GM23248 (cell line): ENCODE measurements at regions not wholly inside any gene's neighbourhood (a gene's known extent, or its start where the extent isn't known, plus 50 kb on each side); places are given as distances from the start of the nearest gene placed in this dataset.

Experiments
- DNase-seq: peaks from one replicate; pipeline ENCODE4 v3.0.0-alpha.2; 2015
- H2AFZ ChIP-seq: fragments of 200-600 bp; sonication (generic); 2 replicates; pipeline ENCODE4 v1.6.1; 2016; ENCODE audit warnings: antibody characterized with exemption
- H3F3A ChIP-seq: fragments of 200-600 bp; sonication (generic); 2 replicates; pipeline ENCODE4 v1.6.1; 2016; ENCODE audit warnings: mild to moderate bottlenecking, antibody characterized with exemption, mixed run types; ENCODE audit not compliant: insufficient read depth
- H3K27ac ChIP-seq: fragments of 200-600 bp; sonication (generic); 2 replicates; pipeline ENCODE4 v1.5.1; 2016; ENCODE audit warnings: mild to moderate bottlenecking
- H3K27me3 ChIP-seq: fragments of 200-600 bp; sonication (generic); replicated peaks from 2 replicates; pipeline ENCODE4 v1.6.1; 2016; ENCODE audit warnings: mild to moderate bottlenecking; ENCODE audit not compliant: insufficient read depth
- H3K36me3 ChIP-seq: fragments of 200-600 bp; sonication (generic); 2 replicates; pipeline ENCODE4 v1.6.1; 2016; ENCODE audit warnings: low read depth, mild to moderate bottlenecking
- H3K4me1 ChIP-seq: fragments of 200-600 bp; sonication (generic); 2 replicates; pipeline ENCODE4 v1.6.1; 2016; ENCODE audit warnings: mild to moderate bottlenecking; ENCODE audit not compliant: insufficient read depth
- H3K4me2 ChIP-seq: fragments of 200-600 bp; sonication (generic); one replicate; pipeline ENCODE4 v1.6.1; 2016; ENCODE audit warnings: mild to moderate bottlenecking; ENCODE audit not compliant: unreplicated experiment
- H3K4me3 ChIP-seq: fragments of 200-600 bp; sonication (generic); 2 replicates; pipeline ENCODE4 v1.5.1; 2016; ENCODE audit warnings: mild to moderate bottlenecking
- H3K79me2 ChIP-seq: fragments of 200-600 bp; sonication (generic); 2 replicates; pipeline ENCODE4 v1.6.1; 2016; ENCODE audit warnings: mild to moderate bottlenecking; ENCODE audit not compliant: insufficient read depth
- H3K9ac ChIP-seq: fragments of 200-600 bp; sonication (generic); 2 replicates; pipeline ENCODE4 v1.6.1; 2016; ENCODE audit warnings: mild to moderate bottlenecking
- H3K9me2 ChIP-seq: fragments of 200-600 bp; sonication (generic); 2 replicates; pipeline ENCODE4 v1.6.1; 2016; ENCODE audit warnings: mixed run types, mild to moderate bottlenecking, moderate library complexity; ENCODE audit not compliant: insufficient read depth
- H3K9me3 ChIP-seq: fragments of 200-600 bp; sonication (generic); one replicate; pipeline ENCODE4 v1.6.1; 2017; ENCODE audit warnings: low read depth
- H4K20me1 ChIP-seq: fragments of 200-600 bp; sonication (generic); 2 replicates; pipeline ENCODE4 v1.6.0; 2016; ENCODE audit not compliant: insufficient read depth
- EZH2 ChIP-seq: fragments of 200-600 bp; sonication (generic); IDR thresholded peaks from 2 replicates; pipeline ENCODE4 v1.6.1; 2018; ENCODE audit warnings: antibody characterized with exemption, mild to moderate bottlenecking; ENCODE audit not compliant: insufficient read depth, poor library complexity, severe bottlenecking
- EZH2phosphoT487 ChIP-seq: fragments of 200-600 bp; sonication (generic); IDR thresholded peaks from 2 replicates; pipeline ENCODE4 v1.6.1; 2018; ENCODE audit warnings: antibody characterized with exemption, moderate library complexity, mild to moderate bottlenecking, low read depth; ENCODE audit not compliant: insufficient read depth
- WGBS, 2 experiments: methylation state at CpG; one replicate each; pipeline ENCODE4 v1.1.6; 2015 to 2017; ENCODE audit warnings: low lambda C conversion rate in 2 of 2, low coverage in 1 of 2; ENCODE audit errors: missing lambda C conversion rate in 2 of 2; 5-methylcytosine and 5-hydroxymethylcytosine counted together
- in situ Hi-C: fragments of 300-500 bp; cut with MboI; formaldehyde crosslinking; loops from 2 replicates; pipeline ENCODE4 v1.15.0; 2020

GRCh38 chr9:89797937-89798455, 193.2 kb downstream of the GADD45G start:
- Histone ChIP-seq H3K27me3 (peaks cover 5% of the 10 kb centered on the region; the same call in 1 of the 2 replicates), H3K4me1 (no peaks in the 10 kb centered on the region), H2AFZ (no peak overlapping the region), H3K9me3 (no peaks in the 10 kb centered on the region), H3K9me2 (no peaks in the 10 kb centered on the region), H3K36me3 (no peaks in the 10 kb centered on the region), H4K20me1 (no peaks in the 10 kb centered on the region), H3K9ac (no peak overlapping the region), H3F3A (no peaks in the 10 kb centered on the region), H3K79me2 (no peaks in the 10 kb centered on the region), H3K4me2 (no peak overlapping the region), H3K4me3 (no peak overlapping the region), H3K27ac (no peak overlapping the region)
- TF ChIP-seq EZH2: no peak
- TF ChIP-seq EZH2phosphoT487: no peak
- in situ Hi-C loops: no loop called here
- no peak for DNase-seq
- 7% methylated on average over 8 of the region's 8 CpGs for WGBS, 2 experiments

DNA sequence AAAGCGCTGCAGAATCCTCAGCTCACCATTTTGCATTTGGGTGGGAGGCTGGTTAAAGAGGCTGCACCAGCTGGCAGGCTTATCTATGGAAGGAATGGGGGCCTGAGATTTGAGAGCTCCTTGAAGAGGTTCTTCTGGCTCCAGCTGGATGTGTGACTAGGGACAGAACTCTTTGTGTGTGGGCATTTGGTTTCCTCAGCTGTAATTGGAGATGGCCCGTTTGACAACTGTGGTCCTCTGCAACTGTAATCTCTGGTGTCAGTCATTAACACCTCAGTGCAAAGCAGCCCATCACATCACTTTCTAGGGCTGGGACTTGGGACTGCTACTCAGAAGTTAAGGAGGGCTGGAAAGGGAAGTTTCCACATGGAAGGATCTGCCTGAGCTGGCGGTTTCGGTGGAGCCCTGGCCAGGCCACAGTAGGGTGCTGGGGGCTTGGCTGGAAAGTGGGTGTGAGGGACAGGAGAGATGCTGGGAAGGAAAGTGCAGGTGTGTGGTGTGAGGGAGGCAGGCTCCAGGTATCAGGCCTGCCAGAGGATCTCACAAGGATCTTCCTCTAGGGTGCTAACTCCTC, 193.8 kb downstream of the GADD45G start:
- Histone ChIP-seq H3K9me3 (no peaks in the 10 kb centered on the region), H3K36me3 (no peaks in the 10 kb centered on the region), H3K4me1 (no peaks in the 10 kb centered on the region), H3F3A (no peaks in the 10 kb centered on the region), H3K27me3 (peaks cover 5% of the 10 kb centered on the region; the same call in 1 of the 2 replicates), H3K4me3 (no peak overlapping the region), H3K9me2 (no peaks in the 10 kb centered on the region), H4K20me1 (no peaks in the 10 kb centered on the region), H3K4me2 (no peak overlapping the region), H2AFZ (no peak overlapping the region), H3K9ac (no peak overlapping the region), H3K79me2 (no peaks in the 10 kb centered on the region), H3K27ac (no peak overlapping the region)
- 45 to 51% methylated on average over 4 of the region's 4 CpGs for WGBS, 2 experiments
- DNase-seq: no peak
- TF ChIP-seq EZH2 (no peak), EZH2phosphoT487 (no peak)
- in situ Hi-C loops: no loop called here

DNA sequence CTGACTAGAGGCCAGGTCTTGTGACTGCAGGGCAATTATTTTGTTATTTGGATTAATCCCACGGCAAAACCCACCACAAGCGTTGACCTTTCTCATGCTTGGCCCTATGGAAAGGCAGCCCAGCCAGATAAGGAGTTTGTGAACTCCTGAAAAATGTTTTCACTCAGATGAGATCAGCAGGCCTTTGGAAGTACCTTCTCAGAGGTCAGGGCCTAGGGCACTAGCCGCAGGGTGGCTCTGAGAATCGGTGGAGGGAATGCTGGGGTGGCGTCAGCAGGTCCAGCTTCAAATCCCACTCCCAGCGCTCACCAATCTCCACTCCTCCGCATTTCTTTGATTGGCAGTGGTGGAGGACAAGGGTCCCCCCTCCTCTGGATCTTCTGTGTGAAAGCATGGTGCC, 194.4 kb downstream of the GADD45G start:
- Histone ChIP-seq H4K20me1 (no peaks in the 10 kb centered on the region), H3K4me3 (no peak overlapping the region), H3K27me3 (peaks cover 5% of the 10 kb centered on the region; the same call in 1 of the 2 replicates), H3K9me2 (no peaks in the 10 kb centered on the region), H3K36me3 (no peaks in the 10 kb centered on the region), H3K79me2 (no peaks in the 10 kb centered on the region), H2AFZ (no peak overlapping the region), H3K27ac (no peak overlapping the region), H3K9me3 (no peaks in the 10 kb centered on the region), H3F3A (no peaks in the 10 kb centered on the region), H3K4me1 (no peaks in the 10 kb centered on the region), H3K9ac (no peak overlapping the region), H3K4me2 (no peak overlapping the region)
- WGBS, 2 experiments: 79 to 87% methylated on average over 7 of the region's 7 CpGs
- in situ Hi-C loops: no loop called here
- DNase-seq: no peak
- TF ChIP-seq EZH2phosphoT487 (no peak), EZH2 (no peak)

GRCh38 chr9:89799766-89800165, 195.0 kb downstream of the GADD45G start:
- DNase-seq: no peak
- no peaks in the 10 kb centered on the region for H3K9me3 ChIP-seq
- peaks cover 5% of the 10 kb centered on the region; the same call in 1 of the 2 replicates for H3K27me3 ChIP-seq
- H3K4me1 ChIP-seq: no peaks in the 10 kb centered on the region
- no peak overlapping the region for H3K27ac ChIP-seq
- H4K20me1 ChIP-seq: no peaks in the 10 kb centered on the region
- in situ Hi-C loops: no loop called here
- no peaks in the 10 kb centered on the region for H3K79me2 ChIP-seq
- no peak overlapping the region for H3K4me2 ChIP-seq
- 71 to 72% methylated on average over 3 of the region's 3 CpGs for WGBS, 2 experiments
- TF ChIP-seq EZH2: no peak
- TF ChIP-seq EZH2phosphoT487: no peak
- no peaks in the 10 kb centered on the region for H3F3A ChIP-seq
- no peaks in the 10 kb centered on the region for H3K9me2 ChIP-seq
- no peak overlapping the region for H3K9ac ChIP-seq
- H2AFZ ChIP-seq: no peak overlapping the region
- H3K4me3 ChIP-seq: no peak overlapping the region
- H3K36me3 ChIP-seq: no peaks in the 10 kb centered on the region
